ENCODE measurements at regions not wholly inside any gene's neighbourhood (a gene's known extent, or its start where the extent isn't known, plus 50 kb on each side); places are given as distances from the start of the nearest gene placed in this dataset.

DNA sequence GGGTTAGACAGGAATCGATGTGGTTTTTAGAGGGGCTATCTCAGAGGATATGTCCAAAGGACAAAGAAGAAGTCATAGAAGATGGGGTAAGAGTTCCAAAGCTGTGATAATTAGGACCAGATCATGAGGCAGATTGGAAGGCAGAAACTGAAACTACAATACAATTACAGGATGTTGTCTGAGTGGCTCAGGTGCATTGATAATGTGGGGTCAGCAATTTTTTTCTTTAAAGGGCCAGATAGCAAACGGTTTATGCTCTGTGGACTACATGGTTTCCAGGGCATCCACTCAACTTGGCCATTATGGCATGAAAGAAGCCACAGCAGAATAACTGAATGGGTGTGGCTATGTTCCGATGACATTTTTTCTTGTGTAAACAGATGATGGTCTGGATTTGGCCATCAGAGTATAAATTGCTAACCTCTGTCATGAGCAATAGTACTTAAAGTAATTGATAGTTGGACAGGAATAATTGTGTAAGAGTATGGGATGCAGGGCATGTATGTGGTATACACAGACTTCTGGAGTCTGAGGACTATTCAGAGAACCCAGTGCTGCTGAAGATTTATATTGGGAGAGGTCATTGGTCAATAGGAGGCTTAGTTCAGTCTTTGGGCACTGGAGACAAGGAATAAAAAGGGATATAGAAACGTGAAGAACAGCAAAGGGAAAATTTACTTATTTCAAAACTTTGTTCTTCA lies 198.4 kb upstream of the ADGRL4 start:
- Histone ChIP-seq H3K79me2 (ENCODE audit: insufficient read depth, low read length) (no peaks in the 10 kb centered on the region), H3F3A (ENCODE audit: insufficient read depth) (no peaks in the 10 kb centered on the region), H3K9me3 (ENCODE audit: insufficient read depth, low read length) (no peaks in the 10 kb centered on the region), H3K9ac (ENCODE audit: low read length) (no peak overlapping the region), H3K4me3 (ENCODE audit: insufficient read depth, low read length, poor library complexity, severe bottlenecking) (no peak overlapping the region), H3K27ac (ENCODE audit: low read depth, low read length) (no peak overlapping the region), H4K20me1 (ENCODE audit: low read depth, low read length) (no peaks in the 10 kb centered on the region), H2AFZ (ENCODE audit: low read depth, low read length, severe bottlenecking) (no peak overlapping the region), H3K27me3 (ENCODE audit: low read length) (no peaks in the 10 kb centered on the region), H3K4me2 (ENCODE audit: low read depth, low read length, poor library complexity, severe bottlenecking) (no peak overlapping the region), H3K36me3 (ENCODE audit: low read length) (no peaks in the 10 kb centered on the region), H3K9me2 (replicated peaks; ENCODE audit: insufficient read depth, low read length) (no peaks in the 10 kb centered on the region)
- TF ChIP-seq, protein P1, sequence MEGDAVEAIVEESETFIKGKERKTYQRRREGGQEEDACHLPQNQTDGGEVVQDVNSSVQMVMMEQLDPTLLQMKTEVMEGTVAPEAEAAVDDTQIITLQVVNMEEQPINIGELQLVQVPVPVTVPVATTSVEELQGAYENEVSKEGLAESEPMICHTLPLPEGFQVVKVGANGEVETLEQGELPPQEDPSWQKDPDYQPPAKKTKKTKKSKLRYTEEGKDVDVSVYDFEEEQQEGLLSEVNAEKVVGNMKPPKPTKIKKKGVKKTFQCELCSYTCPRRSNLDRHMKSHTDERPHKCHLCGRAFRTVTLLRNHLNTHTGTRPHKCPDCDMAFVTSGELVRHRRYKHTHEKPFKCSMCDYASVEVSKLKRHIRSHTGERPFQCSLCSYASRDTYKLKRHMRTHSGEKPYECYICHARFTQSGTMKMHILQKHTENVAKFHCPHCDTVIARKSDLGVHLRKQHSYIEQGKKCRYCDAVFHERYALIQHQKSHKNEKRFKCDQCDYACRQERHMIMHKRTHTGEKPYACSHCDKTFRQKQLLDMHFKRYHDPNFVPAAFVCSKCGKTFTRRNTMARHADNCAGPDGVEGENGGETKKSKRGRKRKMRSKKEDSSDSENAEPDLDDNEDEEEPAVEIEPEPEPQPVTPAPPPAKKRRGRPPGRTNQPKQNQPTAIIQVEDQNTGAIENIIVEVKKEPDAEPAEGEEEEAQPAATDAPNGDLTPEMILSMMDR (IDR thresholded peaks at IDR 0.05; ENCODE audit: insufficient read depth, low read length, poor library complexity, severe bottlenecking), result no peak
- TF ChIP-seq EZH2phosphoT487 (conservative IDR thresholded peaks at IDR 0.05; ENCODE audit: low read length), result no peak

DNA sequence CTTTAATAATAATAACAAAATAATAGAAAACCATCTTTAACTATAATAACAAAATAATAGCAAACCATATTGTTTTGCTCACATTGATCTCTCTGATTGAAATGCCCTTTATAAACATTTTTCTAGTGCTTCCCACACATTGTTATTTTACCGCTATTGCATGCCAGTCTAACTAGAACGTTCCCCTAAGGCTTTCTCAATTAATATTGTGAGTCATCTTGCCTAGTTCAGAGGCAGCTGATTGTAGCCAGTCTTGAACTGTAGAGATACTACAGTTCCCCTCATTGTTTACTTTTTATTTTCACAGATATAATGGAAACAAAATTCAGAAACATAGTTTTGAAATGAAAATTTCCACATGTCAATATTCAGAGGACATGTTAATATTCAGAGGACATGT lies 192.3 kb upstream of the ADGRL4 start:
- Histone ChIP-seq H3K4me3 (ENCODE audit: insufficient read depth, low read length, poor library complexity, severe bottlenecking) (no peak overlapping the region), H2AFZ (ENCODE audit: low read depth, low read length, severe bottlenecking) (no peak overlapping the region), H3K27me3 (ENCODE audit: low read length) (no peaks in the 10 kb centered on the region), H3K36me3 (ENCODE audit: low read length) (no peaks in the 10 kb centered on the region), H3K9me3 (ENCODE audit: insufficient read depth, low read length) (no peaks in the 10 kb centered on the region), H3F3A (ENCODE audit: insufficient read depth) (no peaks in the 10 kb centered on the region; the same call in 1 of the 2 replicates), H3K9ac (ENCODE audit: low read length) (no peak overlapping the region), H3K4me2 (ENCODE audit: low read depth, low read length, poor library complexity, severe bottlenecking) (no peak overlapping the region), H3K9me2 (replicated peaks; ENCODE audit: insufficient read depth, low read length) (no peaks in the 10 kb centered on the region), H3K79me2 (ENCODE audit: insufficient read depth, low read length) (no peaks in the 10 kb centered on the region), H4K20me1 (ENCODE audit: low read depth, low read length) (no peaks in the 10 kb centered on the region), H3K27ac (ENCODE audit: low read depth, low read length) (no peak overlapping the region)
- TF ChIP-seq EZH2phosphoT487 (conservative IDR thresholded peaks at IDR 0.05; ENCODE audit: low read length), result no peak
- TF ChIP-seq, protein P1 (IDR thresholded peaks at IDR 0.05; ENCODE audit: insufficient read depth, low read length, poor library complexity, severe bottlenecking), result no peak

DNA sequence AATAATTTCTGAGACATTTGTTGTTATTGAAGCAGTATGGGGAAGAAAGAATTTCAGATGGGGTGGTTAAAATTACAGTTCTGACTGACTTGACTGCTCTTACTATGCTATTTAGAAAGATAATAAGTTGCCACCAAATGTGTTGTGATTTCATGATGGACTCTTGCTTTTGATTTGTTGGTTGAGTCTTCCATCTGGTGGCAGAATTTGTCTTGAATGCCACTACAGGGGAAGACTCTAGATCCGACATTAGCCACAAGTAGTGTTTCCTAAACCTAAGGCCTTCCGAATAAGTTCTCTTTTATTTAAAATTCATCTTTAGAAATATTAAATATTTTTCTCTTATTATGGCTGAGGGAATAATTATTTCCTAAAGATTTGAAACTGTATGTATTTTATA lies 190.9 kb upstream of the ADGRL4 start:
- no peak overlapping the region for H3K9ac ChIP-seq (ENCODE audit: low read length)
- TF ChIP-seq, protein P1 (IDR thresholded peaks at IDR 0.05; ENCODE audit: insufficient read depth, low read length, poor library complexity, severe bottlenecking), result no peak
- no peak for TF ChIP-seq EZH2phosphoT487 (conservative IDR thresholded peaks at IDR 0.05; ENCODE audit: low read length)
- H3K4me2 ChIP-seq (ENCODE audit: low read depth, low read length, poor library complexity, severe bottlenecking), result no peak overlapping the region
- no peak overlapping the region for H3K27ac ChIP-seq (ENCODE audit: low read depth, low read length)
- H3K27me3 ChIP-seq (ENCODE audit: low read length), result no peaks in the 10 kb centered on the region
- H3K79me2 ChIP-seq (ENCODE audit: insufficient read depth, low read length), result no peaks in the 10 kb centered on the region
- no peaks in the 10 kb centered on the region for H4K20me1 ChIP-seq (ENCODE audit: low read depth, low read length)
- H3K4me3 ChIP-seq (ENCODE audit: insufficient read depth, low read length, poor library complexity, severe bottlenecking), result no peak overlapping the region
- no peaks in the 10 kb centered on the region; the same call in 1 of the 2 replicates for H3F3A ChIP-seq (ENCODE audit: insufficient read depth)
- no peaks in the 10 kb centered on the region for H3K9me3 ChIP-seq (ENCODE audit: insufficient read depth, low read length)
- no peaks in the 10 kb centered on the region for H3K9me2 ChIP-seq (replicated peaks; ENCODE audit: insufficient read depth, low read length)
- H2AFZ ChIP-seq (ENCODE audit: low read depth, low read length, severe bottlenecking), result no peak overlapping the region
- H3K36me3 ChIP-seq (ENCODE audit: low read length), result no peaks in the 10 kb centered on the region

Data from SU-DHL-6 (cell line).